GM19397 (cell line): ENCODE measurements at regions not wholly inside any gene's neighbourhood (a gene's known extent, or its start where the extent isn't known, plus 50 kb on each side); places are given as distances from the start of the nearest gene placed in this dataset.
"Not testable (repeated sequence)": the region's sequence is repeated elsewhere in the genome, so short reads cannot be mapped to it uniquely, and the experiment has no call there.

Experiments used
- ATAC-seq: cut with Tn5 transposase; IDR thresholded peaks from one replicate; pipeline ENCODE4 v1.9.1; 2021; ENCODE audit warnings: mild to moderate bottlenecking, moderate library complexity; ENCODE audit not compliant: unreplicated experiment

GRCh38 chr20:52446421-52447224, 255.0 kb upstream of the ZFP64 start:
- ATAC-seq = no peak

- ATAC-seq = no peak
Observed at GRCh38 chr20:52444455-52444854, 252.9 kb upstream of the ZFP64 start.

GRCh38 chr20:52443874-52444273, 252.3 kb upstream of the ZFP64 start:
- ATAC-seq = no peak

- no peak for ATAC-seq
Observed at GRCh38 chr20:52441710-52442109, 250.1 kb upstream of the ZFP64 start.

- ATAC-seq = no peak
Observed at GRCh38 chr20:52439375-52439774, 247.8 kb upstream of the ZFP64 start.

GRCh38 chr20:52438326-52438963, 246.9 kb upstream of the ZFP64 start:
- ATAC-seq = no peak

GRCh38 chr20:52434453-52434852, 242.9 kb upstream of the ZFP64 start:
- no peak for ATAC-seq

GRCh38 chr20:52434041-52434425, 242.5 kb upstream of the ZFP64 start:
- ATAC-seq = no peak

- ATAC-seq = no peak
Observed at GRCh38 chr20:52433326-52434040, 241.9 kb upstream of the ZFP64 start.

GRCh38 chr20:52432740-52433139, 241.2 kb upstream of the ZFP64 start:
- ATAC-seq = no peak

GRCh38 chr20:52429029-52429428, 237.4 kb upstream of the ZFP64 start:
- ATAC-seq = no peak

- no peak for ATAC-seq
Observed at GRCh38 chr20:52427960-52428359, 236.4 kb upstream of the ZFP64 start.

- ATAC-seq = no peak
Observed at GRCh38 chr20:52426856-52427255, 235.3 kb upstream of the ZFP64 start.

- ATAC-seq = no peak
Observed at GRCh38 chr20:52425701-52426100, 234.1 kb upstream of the ZFP64 start.

GRCh38 chr20:52425253-52425652, 233.7 kb upstream of the ZFP64 start:
- ATAC-seq = no peak

GRCh38 chr20:52424357-52424942, 232.9 kb upstream of the ZFP64 start:
- ATAC-seq = not testable (repeated sequence)

- not testable (repeated sequence) for ATAC-seq
Observed at GRCh38 chr20:52423536-52424140, 232.1 kb upstream of the ZFP64 start.

- no peak for ATAC-seq
Observed at GRCh38 chr20:52422574-52423336, 231.2 kb upstream of the ZFP64 start.

GRCh38 chr20:52420805-52421204, 229.2 kb upstream of the ZFP64 start:
- no peak for ATAC-seq

GRCh38 chr20:52419205-52419604, 227.6 kb upstream of the ZFP64 start:
- ATAC-seq = no peak
